HEK293 (cell line): ENCODE measurements at regions not wholly inside any gene's neighbourhood (a gene's known extent, or its start where the extent isn't known, plus 50 kb on each side); places are given as distances from the start of the nearest gene placed in this dataset.

Experiments used
- CTCF ChIA-PET: fragments of 350-600 bp; formaldehyde crosslinking; extraction: SDS; loops from one replicate; lab custom pipeline; 2021; ENCODE audit warnings: antibody characterized with exemption; lab: Yijun Ruan, JAX
- POLR2A ChIA-PET: fragments of 300-600 bp; formaldehyde crosslinking; extraction: SDS; loops from one replicate; lab custom pipeline; 2020; ENCODE audit warnings: antibody characterized with exemption, inconsistent platforms; lab: Yijun Ruan, JAX
- H3K27ac ChIP-seq: fragments of 200-500 bp; sonication (Bioruptor generic); 2 replicates; pipeline ENCODE4 v1.5.1; 2014; ENCODE audit warnings: low read depth, low read length, control low read depth, inconsistent platforms; ENCODE audit errors: extremely low read depth
- H3K36me3 ChIP-seq, 2 experiments: fragments of 200-500 bp in 1 of 2; sonication (Bioruptor generic) in 1 of 2; 1 replicate in 1 of 2; 2 replicates in 1 of 2; pipeline ENCODE4 v1.5.1; 2014 to 2017; ENCODE audit warnings: inconsistent platforms in 2 of 2, low read length in 2 of 2; ENCODE audit not compliant: control insufficient read depth in 2 of 2, insufficient read depth in 1 of 2
- H3K4me1 ChIP-seq: fragments of 200-500 bp; sonication (Bioruptor generic); 2 replicates; pipeline ENCODE4 v1.5.1; 2014; ENCODE audit warnings: mild to moderate bottlenecking, low read length, inconsistent platforms; ENCODE audit not compliant: control insufficient read depth, insufficient read depth
- H3K4me3 ChIP-seq: 2 replicates; pipeline ENCODE4 v1.5.1; 2011; ENCODE audit warnings: low read depth, mild to moderate bottlenecking, control low read depth, low read length, moderate library complexity
- H3K9me3 ChIP-seq: fragments of 200-500 bp; sonication (Bioruptor generic); 2 replicates; pipeline ENCODE4 v1.5.1; 2014; ENCODE audit warnings: low read depth, low read length, inconsistent platforms; ENCODE audit not compliant: control insufficient read depth, insufficient read depth
- BCL11B ChIP-seq: fragments of 450-650 bp; formaldehyde crosslinking; IDR thresholded peaks from 2 replicates; pipeline ENCODE4 v1.5.1; 2016; ENCODE audit warnings: low read depth, missing biosample characterization, missing genetic modification characterization
- FEZF1 ChIP-seq: fragments of 450-650 bp; formaldehyde crosslinking; IDR thresholded peaks from 2 replicates; pipeline ENCODE4 v1.5.1; 2016; ENCODE audit warnings: missing biosample characterization, missing genetic modification characterization
- REPIN1 ChIP-seq: fragments of 450-650 bp; formaldehyde crosslinking; IDR thresholded peaks from 2 replicates; pipeline ENCODE4 v1.5.1; 2017; ENCODE audit warnings: missing biosample characterization, missing genetic modification characterization, low read depth
- SALL2 ChIP-seq: fragments of 450-650 bp; formaldehyde crosslinking; IDR thresholded peaks from 2 replicates; pipeline ENCODE4 v1.5.0; 2017; ENCODE audit warnings: missing biosample characterization, mild to moderate bottlenecking, missing genetic modification characterization, borderline replicate concordance
- SCRT1 ChIP-seq: fragments of 450-650 bp; formaldehyde crosslinking; IDR thresholded peaks from 2 replicates; pipeline ENCODE4 v1.5.1; 2016; ENCODE audit warnings: missing biosample characterization, missing genetic modification characterization, borderline replicate concordance
- TCF7L2 ChIP-seq: IDR thresholded peaks from 2 replicates; pipeline ENCODE4 v1.6.1; 2011; ENCODE audit warnings: low read depth, mild to moderate bottlenecking, inconsistent platforms, low read length, moderate library complexity, borderline replicate concordance
- TRIM28 ChIP-seq: IDR thresholded peaks from 2 replicates; pipeline ENCODE4 v1.6.1; 2011; ENCODE audit warnings: low read length, control low read depth, borderline replicate concordance
- ZNF10 ChIP-seq: fragments of 450-650 bp; formaldehyde crosslinking; IDR thresholded peaks from 2 replicates; pipeline ENCODE4 v1.5.1; 2017; ENCODE audit warnings: missing biosample characterization, missing genetic modification characterization
- ZNF112 ChIP-seq: fragments of 450-650 bp; formaldehyde crosslinking; IDR thresholded peaks from 2 replicates; pipeline ENCODE4 v1.5.0; 2017; ENCODE audit warnings: missing biosample characterization, missing genetic modification characterization
- ZNF133 ChIP-seq: fragments of 450-650 bp; formaldehyde crosslinking; IDR thresholded peaks from 2 replicates; pipeline ENCODE4 v1.5.1; 2016; ENCODE audit warnings: missing biosample characterization, missing genetic modification characterization
- ZNF146 ChIP-seq: fragments of 450-650 bp; formaldehyde crosslinking; IDR thresholded peaks from 2 replicates; pipeline ENCODE4 v1.5.1; 2016; ENCODE audit warnings: missing biosample characterization, missing genetic modification characterization
- ZNF174 ChIP-seq: fragments of 450-650 bp; formaldehyde crosslinking; IDR thresholded peaks from 2 replicates; pipeline ENCODE4 v1.5.0; 2017; ENCODE audit warnings: missing biosample characterization, mild to moderate bottlenecking, missing genetic modification characterization
- ZNF23 ChIP-seq: fragments of 450-650 bp; formaldehyde crosslinking; IDR thresholded peaks from 2 replicates; pipeline ENCODE4 v1.5.1; 2016; ENCODE audit warnings: missing biosample characterization, missing genetic modification characterization, borderline replicate concordance
- ZNF26 ChIP-seq: fragments of 450-650 bp; formaldehyde crosslinking; IDR thresholded peaks from 2 replicates; pipeline ENCODE4 v1.5.1; 2016; ENCODE audit warnings: missing biosample characterization, missing genetic modification characterization
- ZNF366 ChIP-seq: fragments of 450-650 bp; formaldehyde crosslinking; conservative IDR thresholded peaks from 2 replicates; pipeline ENCODE4 v1.5.1; 2016; ENCODE audit warnings: missing biosample characterization, missing genetic modification characterization
- ZNF394 ChIP-seq: fragments of 450-650 bp; formaldehyde crosslinking; IDR thresholded peaks from 2 replicates; pipeline ENCODE4 v1.5.1; 2016; ENCODE audit warnings: missing biosample characterization, missing genetic modification characterization, mild to moderate bottlenecking, moderate library complexity, borderline replicate concordance
- ZNF426 ChIP-seq: fragments of 450-650 bp; formaldehyde crosslinking; IDR thresholded peaks from 2 replicates; pipeline ENCODE4 v1.5.1; 2017; ENCODE audit warnings: missing biosample characterization, missing genetic modification characterization, mild to moderate bottlenecking, inconsistent platforms, moderate library complexity
- ZNF513 ChIP-seq: fragments of 450-650 bp; IDR thresholded peaks from 2 replicates; pipeline ENCODE4 v1.5.1; 2018; ENCODE audit warnings: missing biosample characterization, missing genetic modification characterization
- ZNF521 ChIP-seq: fragments of 450-650 bp; formaldehyde crosslinking; IDR thresholded peaks from 2 replicates; pipeline ENCODE4 v1.5.1; 2017; ENCODE audit warnings: missing biosample characterization, mild to moderate bottlenecking, missing genetic modification characterization
- ZNF530 ChIP-seq: fragments of 450-650 bp; formaldehyde crosslinking; IDR thresholded peaks from 2 replicates; pipeline ENCODE4 v1.5.1; 2016; ENCODE audit warnings: low read depth, missing biosample characterization, missing genetic modification characterization
- ZNF580 ChIP-seq: fragments of 450-650 bp; formaldehyde crosslinking; IDR thresholded peaks from 2 replicates; pipeline ENCODE4 v1.5.1; 2016; ENCODE audit warnings: missing biosample characterization, missing genetic modification characterization
- ZNF629 ChIP-seq: fragments of 450-650 bp; formaldehyde crosslinking; IDR thresholded peaks from 2 replicates; pipeline ENCODE4 v1.5.1; 2017; ENCODE audit warnings: missing biosample characterization, missing genetic modification characterization
- ZNF645 ChIP-seq: fragments of 450-650 bp; formaldehyde crosslinking; IDR thresholded peaks from 2 replicates; pipeline ENCODE4; 2016; ENCODE audit warnings: missing biosample characterization, missing genetic modification characterization
- ZSCAN16 ChIP-seq: fragments of 450-650 bp; formaldehyde crosslinking; IDR thresholded peaks from 2 replicates; pipeline ENCODE4 v1.5.1; 2016; ENCODE audit warnings: missing biosample characterization, missing genetic modification characterization

- no peaks in the 10 kb centered on the region for H3K4me1 ChIP-seq
- H3K27ac ChIP-seq = no peak overlapping the region
- no peaks in the 10 kb centered on the region for H3K9me3 ChIP-seq
- TF ChIP-seq ZNF174 = no peak
- no peak for TF ChIP-seq ZNF521 (tag by site-specific recombination)
- no peak for TF ChIP-seq SALL2 (tag by site-specific recombination)
- no peak for TF ChIP-seq TRIM28
- no peak for TF ChIP-seq FEZF1
- TF ChIP-seq BCL11B (tag by site-specific recombination) = no peak
- TF ChIP-seq ZNF23 (tag by site-specific recombination) = no peak
- no peak for TF ChIP-seq ZNF112 (tag by site-specific recombination)
- no peak for TF ChIP-seq ZNF426 (tag by site-specific recombination)
- TF ChIP-seq ZNF629 (tag by site-specific recombination) = no peak
- TF ChIP-seq ZNF10 (tag by site-specific recombination) = no peak
- TF ChIP-seq TCF7L2 = no peak
- TF ChIP-seq REPIN1 (tag by site-specific recombination) = no peak
- TF ChIP-seq ZNF26 (tag by site-specific recombination) = no peak
- TF ChIP-seq ZNF645 (tag by site-specific recombination) = no peak
- POLR2A ChIA-PET = no interaction called here
- no peak overlapping the region for H3K4me3 ChIP-seq
- H3K36me3 ChIP-seq = no peaks in the 10 kb centered on the region
- CTCF ChIA-PET = no interaction called here
These were observed 203.8 kb downstream of the RPLP1 start for GRCh38 chr15:69656271-69657030.

- POLR2A ChIA-PET = no interaction called here
- Histone ChIP-seq H3K4me1 (no peaks in the 10 kb centered on the region), H3K4me3 (no peak overlapping the region)
- TF ChIP-seq ZNF394 = no peak
- TF ChIP-seq, all 188 proteins: peak for 0
- no peak overlapping the region for H3K27ac ChIP-seq
- no peaks in the 10 kb centered on the region for H3K36me3 ChIP-seq
- H3K9me3 ChIP-seq = no peaks in the 10 kb centered on the region
- CTCF ChIA-PET = interaction anchor here (0.8 kb wide), 1 partner anchor 155 kb away, joined by 3 read pairs; no protein-coding TSS in a partner anchor
These were observed 205.0 kb downstream of the RPLP1 start for GRCh38 chr15:69657626-69658025.

GRCh38 chr15:69658411-69658945 lies 205.9 kb downstream of the RPLP1 start:
- no peak overlapping the region for H3K27ac ChIP-seq
- H3K36me3 ChIP-seq = no peaks in the 10 kb centered on the region
- H3K9me3 ChIP-seq = no peaks in the 10 kb centered on the region
- TF ChIP-seq ZNF513 (tag by site-specific recombination) = no peak
- TF ChIP-seq ZNF530 = no peak
- TF ChIP-seq ZNF146 (tag by site-specific recombination) = no peak
- TF ChIP-seq ZNF133 (tag by site-specific recombination) = no peak
- TF ChIP-seq SCRT1 (tag by site-specific recombination) = no peak
- no peak for TF ChIP-seq ZSCAN16 (tag by site-specific recombination)
- TF ChIP-seq ZNF366 (tag by site-specific recombination) = no peak
- no peak for TF ChIP-seq ZNF580
- TF ChIP-seq, all 188 proteins: peak for 0
- CTCF ChIA-PET = interaction anchor here (1.3 kb wide), 1 partner anchor 9 kb away, joined by 4 read pairs; no protein-coding TSS in a partner anchor
- no peaks in the 10 kb centered on the region for H3K4me1 ChIP-seq
- POLR2A ChIA-PET = no interaction called here
- H3K4me3 ChIP-seq = no peak overlapping the region
